HG03175 (cell line): ENCODE measurements at regions not wholly inside any gene's neighbourhood (a gene's known extent, or its start where the extent isn't known, plus 50 kb on each side); places are given as distances from the start of the nearest gene placed in this dataset.

Experiments
- ATAC-seq: cut with Tn5 transposase; IDR thresholded peaks from one replicate; pipeline ENCODE4 v1.9.1; 2021; ENCODE audit warnings: mild to moderate bottlenecking, moderate library complexity; ENCODE audit not compliant: unreplicated experiment

GRCh38 chr11:105333153-105333552, 193.6 kb upstream of the CARD18 start:
- ATAC-seq = no peak

- no peak for ATAC-seq
Measured at GRCh38 chr11:105332171-105332570, 192.6 kb upstream of the CARD18 start.

- ATAC-seq = no peak
Measured at GRCh38 chr11:105328061-105328460, 188.5 kb upstream of the CARD18 start.

GRCh38 chr11:105324156-105324555, 184.6 kb upstream of the CARD18 start:
- no peak for ATAC-seq

GRCh38 chr11:105321696-105322095, 182.1 kb upstream of the CARD18 start:
- ATAC-seq = no peak

GRCh38 chr11:105315287-105315686, 175.7 kb upstream of the CARD18 start:
- ATAC-seq = no peak

- no peak for ATAC-seq
Measured at GRCh38 chr11:105312266-105312665, 172.7 kb upstream of the CARD18 start.

GRCh38 chr11:105298630-105299029, 159.1 kb upstream of the CARD18 start:
- ATAC-seq = no peak

GRCh38 chr11:105298174-105298573, 158.6 kb upstream of the CARD18 start:
- ATAC-seq = no peak

GRCh38 chr11:105297463-105297862, 157.9 kb upstream of the CARD18 start:
- no peak for ATAC-seq

GRCh38 chr11:105296806-105297205, 157.2 kb upstream of the CARD18 start:
- no peak for ATAC-seq

- ATAC-seq = no peak
Measured at GRCh38 chr11:105296386-105296785, 156.8 kb upstream of the CARD18 start.

- no peak for ATAC-seq
Measured at GRCh38 chr11:105282658-105283057, 143.1 kb upstream of the CARD18 start.

- ATAC-seq = no peak
Measured at GRCh38 chr11:105274631-105275030, 135.1 kb upstream of the CARD18 start.

GRCh38 chr11:105273660-105274280, 134.2 kb upstream of the CARD18 start:
- no peak for ATAC-seq

GRCh38 chr11:105269862-105270261, 130.3 kb upstream of the CARD18 start:
- ATAC-seq = no peak

GRCh38 chr11:105268404-105269062, 129.0 kb upstream of the CARD18 start:
- no peak for ATAC-seq

- ATAC-seq = no peak
Measured at GRCh38 chr11:105265845-105266244, 126.3 kb upstream of the CARD18 start.

- no peak for ATAC-seq
Measured at GRCh38 chr11:105260976-105261375, 121.4 kb upstream of the CARD18 start.

- no peak for ATAC-seq
Measured at GRCh38 chr11:105245781-105246315, 106.3 kb upstream of the CARD18 start.

- ATAC-seq = no peak
Measured at GRCh38 chr11:105244160-105244825, 104.7 kb upstream of the CARD18 start.

- ATAC-seq = no peak
Measured at GRCh38 chr11:105241136-105241535, 101.6 kb upstream of the CARD18 start.
